ENCODE measurements at regions not wholly inside any gene's neighbourhood (a gene's known extent, or its start where the extent isn't known, plus 50 kb on each side); places are given as distances from the start of the nearest gene placed in this dataset.

DNA sequence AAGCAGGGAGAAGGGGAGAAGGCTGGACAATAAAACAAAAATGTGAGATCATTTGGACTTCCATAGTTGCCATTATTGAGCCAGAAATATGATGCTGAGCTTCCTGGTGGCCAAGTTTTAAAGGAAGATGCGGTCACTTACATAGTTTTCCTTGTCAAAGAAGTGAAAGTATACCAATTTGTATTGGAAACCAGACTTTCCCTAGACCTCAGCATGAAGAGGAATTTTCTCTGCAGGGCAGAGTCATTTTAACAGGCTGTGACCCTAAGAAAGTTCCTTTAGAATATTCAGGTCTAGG is 111.0 kb downstream of the GATA6 start:
- H3K4me3 ChIP-seq (ENCODE audit: low read depth, low read length), result no peak overlapping the region
- TF ChIP-seq CTCF (IDR thresholded peaks at IDR 0.05; ENCODE audit: borderline replicate concordance, insufficient read depth, low read depth, low read length), result no peak

DNA sequence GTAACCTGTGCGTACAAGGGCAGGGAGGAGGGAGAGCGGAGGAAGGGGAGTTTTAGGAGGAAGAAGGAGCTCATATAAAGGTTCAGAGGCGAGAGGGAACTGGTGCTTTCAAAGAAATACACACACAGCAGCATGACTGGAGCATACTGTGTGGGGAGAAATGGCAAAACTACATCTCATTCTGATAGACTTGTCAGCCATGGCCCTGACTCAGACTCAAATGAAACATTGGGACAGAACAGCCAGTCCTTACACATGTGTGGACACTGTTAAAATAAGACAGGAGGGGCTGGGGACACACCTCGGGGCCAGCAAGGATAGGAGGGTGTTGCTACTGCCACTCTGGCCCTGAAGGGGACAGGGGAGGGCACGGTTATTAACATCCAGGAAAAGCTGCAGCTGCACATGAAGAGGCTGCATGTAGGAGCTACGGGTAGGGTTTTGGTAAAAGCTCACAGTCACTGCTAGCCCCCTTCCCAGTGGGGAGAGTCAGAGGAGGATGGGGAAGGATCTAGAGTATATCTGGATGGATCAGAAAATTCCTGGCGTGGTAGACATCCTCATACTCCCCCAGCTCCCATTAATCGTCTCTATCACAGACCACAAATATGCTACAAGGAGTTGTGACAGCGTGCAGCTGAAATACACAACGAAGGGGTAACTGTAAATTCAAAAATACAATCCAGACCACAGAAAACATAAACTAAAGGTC is 110.5 kb downstream of the GATA6 start:
- H3K4me3 ChIP-seq (ENCODE audit: low read depth, low read length), result no peak overlapping the region
- no peak for TF ChIP-seq CTCF (IDR thresholded peaks at IDR 0.05; ENCODE audit: borderline replicate concordance, insufficient read depth, low read depth, low read length)

DNA sequence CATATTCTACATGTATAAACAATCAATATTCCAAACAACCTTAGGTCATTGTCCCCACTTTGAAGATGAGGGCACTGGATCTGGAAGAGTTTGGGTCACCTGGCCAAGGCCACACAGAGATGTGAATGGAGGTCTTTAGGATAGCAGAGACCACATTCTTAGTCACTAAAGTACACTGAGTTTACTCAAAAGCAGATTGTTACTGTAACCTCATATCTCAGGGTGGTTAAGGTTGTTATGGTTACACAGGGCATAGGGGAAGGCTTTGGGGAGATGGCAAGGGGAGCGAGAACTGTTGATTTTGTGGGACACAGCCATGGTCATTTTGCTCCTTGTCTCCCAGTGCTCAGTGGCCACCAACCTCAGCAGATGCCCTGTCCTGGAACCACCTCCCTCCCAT is 109.4 kb downstream of the GATA6 start:
- no peak overlapping the region for H3K4me3 ChIP-seq (ENCODE audit: low read depth, low read length)
- no peak for TF ChIP-seq CTCF (IDR thresholded peaks at IDR 0.05; ENCODE audit: borderline replicate concordance, insufficient read depth, low read depth, low read length)

- H3K4me3 ChIP-seq (ENCODE audit: low read depth, low read length), result no peak overlapping the region
- no peak for TF ChIP-seq CTCF (IDR thresholded peaks at IDR 0.05; ENCODE audit: borderline replicate concordance, insufficient read depth, low read depth, low read length)
Observed at GRCh38 chr18:22277758-22278157, 108.4 kb downstream of the GATA6 start.

DNA sequence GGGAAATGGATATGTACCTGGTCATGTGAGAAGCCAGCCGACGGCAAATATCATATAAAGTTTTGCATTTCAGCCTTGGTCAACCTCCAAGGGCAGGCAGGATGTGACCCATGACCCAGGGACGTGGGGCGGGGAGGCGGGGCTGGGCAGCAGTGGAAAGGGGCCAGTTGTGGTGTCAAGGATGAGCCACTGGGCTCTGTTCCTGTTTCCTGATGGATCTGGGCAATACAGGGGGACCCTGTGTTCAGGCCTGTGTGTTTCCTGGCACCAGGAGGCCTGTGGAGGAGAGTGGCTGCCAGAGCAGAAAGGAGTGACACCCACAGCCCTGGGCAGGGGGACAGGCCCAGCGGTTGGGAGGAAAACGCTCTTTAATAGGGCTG is 106.9 kb downstream of the GATA6 start:
- TF ChIP-seq CTCF (IDR thresholded peaks at IDR 0.05; ENCODE audit: borderline replicate concordance, insufficient read depth, low read depth, low read length), result no peak
- no peak overlapping the region for H3K4me3 ChIP-seq (ENCODE audit: low read depth, low read length)

DNA sequence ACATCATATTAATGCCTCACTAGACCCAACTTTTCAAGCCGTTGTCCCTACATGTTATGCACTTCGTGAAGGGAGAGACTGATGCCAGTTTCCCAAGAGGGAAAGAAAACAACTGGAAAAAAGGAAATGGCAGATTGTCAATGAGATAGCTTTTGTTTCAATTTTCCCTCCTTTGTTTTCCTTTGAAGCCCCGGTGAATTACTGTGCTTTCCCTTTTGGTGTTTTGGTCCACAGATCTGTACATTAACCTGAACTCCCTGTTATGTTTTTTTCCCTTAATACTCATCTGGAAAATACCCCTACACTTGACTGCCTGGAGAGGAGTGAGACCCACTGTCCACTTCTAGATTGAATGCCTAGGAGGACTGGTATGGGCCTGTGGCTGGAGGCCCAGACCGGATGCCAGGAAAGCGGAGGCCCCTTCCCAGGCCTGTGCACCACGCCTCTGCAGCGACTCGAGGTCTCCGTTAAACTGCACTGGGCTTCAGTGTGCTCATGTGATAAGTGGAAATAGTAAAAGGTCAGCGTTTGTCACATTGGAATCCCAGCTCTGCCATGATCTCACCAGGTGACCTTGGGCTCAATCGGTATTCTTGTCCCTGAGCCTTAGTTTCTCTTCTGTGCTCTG is 106.4 kb downstream of the GATA6 start:
- TF ChIP-seq CTCF (IDR thresholded peaks at IDR 0.05; ENCODE audit: borderline replicate concordance, insufficient read depth, low read depth, low read length), result no peak
- H3K4me3 ChIP-seq (ENCODE audit: low read depth, low read length), result no peak overlapping the region
